Ascending aorta (tissue), 2 donors: ENCODE measurements at regions not wholly inside any gene's neighbourhood (a gene's known extent, or its start where the extent isn't known, plus 50 kb on each side); places are given as distances from the start of the nearest gene placed in this dataset.
A peak's percentile ranks its signal among the peaks of the same experiment; 100 is the strongest.

Source experiments
- DNase-seq, 2 donors: peaks; one replicate each; pipeline ENCODE4 v3.0.0-alpha.2; 2019; ENCODE audit warnings: low spot score in 2 of 2
- H3K27ac ChIP-seq, 2 donors: fragments of 200-600 bp; sonication (generic); one replicate each; pipeline ENCODE4 v1.5.1; 2016 to 2017; ENCODE audit warnings: mild to moderate bottlenecking in 1 of 2
- H3K27me3 ChIP-seq: fragments of 200-600 bp; sonication (generic); one replicate; pipeline ENCODE4 v1.5.1; 2017
- H3K36me3 ChIP-seq, 2 donors: fragments of 200-600 bp; sonication (generic); one replicate each; pipeline ENCODE4 v1.5.1; 2016
- H3K4me1 ChIP-seq, 2 donors: fragments of 200-600 bp; sonication (generic); one replicate each; pipeline ENCODE4 v1.5.1; 2016 to 2017; ENCODE audit warnings: mild to moderate bottlenecking in 1 of 2
- H3K4me3 ChIP-seq, 2 donors: fragments of 200-600 bp; sonication (generic); one replicate each; pipeline ENCODE4 v1.5.1; 2016 to 2017; ENCODE audit warnings: mild to moderate bottlenecking in 1 of 2
- H3K9me3 ChIP-seq, 2 donors: fragments of 200-600 bp; sonication (generic); one replicate each; pipeline ENCODE4 v1.5.1; 2016
- CTCF ChIP-seq, 3 experiments: fragments of 200-600 bp in 2 of 3; fragments of 450-650 bp in 1 of 3; sonication (generic) in 2 of 3; IDR thresholded peaks; one replicate each; pipeline ENCODE4 v1.5.1; 2016 to 2019; ENCODE audit warnings: antibody characterized with exemption in 3 of 3, mild to moderate bottlenecking in 1 of 3, moderate library complexity in 1 of 3
- intact Hi-C: fragments of 100-400 bp; cut with DNase I; formaldehyde crosslinking; loops from one replicate; pipeline ENCODE4 v1.15.1; 2023

- no peaks in the 10 kb centered on the region for H3K9me3 ChIP-seq
- H3K4me1 ChIP-seq, result peaks cover 0 to 3% of the 10 kb centered on the region in 2 donors
- intact Hi-C loops, result no loop called here
- H3K4me3 ChIP-seq, result no peak overlapping the region
- no peak for TF ChIP-seq CTCF (IDR thresholded peaks at IDR 0.05)
- DNase-seq, result peak; percentile 17 to 87
- no peaks in the 10 kb centered on the region for H3K27me3 ChIP-seq
- no peaks in the 10 kb centered on the region for H3K36me3 ChIP-seq
- no peak overlapping the region for H3K27ac ChIP-seq
Measured at GRCh38 chr10:44801383-44802327, 109.5 kb upstream of the TMEM72 start.

- Histone ChIP-seq H3K27ac (no peak overlapping the region), H3K4me3 (no peak overlapping the region), H3K4me1 (peaks cover 0 to 3% of the 10 kb centered on the region in 2 donors), H3K27me3 (no peaks in the 10 kb centered on the region), H3K9me3 (no peaks in the 10 kb centered on the region), H3K36me3 (no peaks in the 10 kb centered on the region)
- DNase-seq, result no peak
- TF ChIP-seq CTCF (IDR thresholded peaks at IDR 0.05), result no peak
- intact Hi-C loops, result no loop called here
Measured at GRCh38 chr10:44803862-44804261, 107.3 kb upstream of the TMEM72 start.

GRCh38 chr10:44804661-44805060 is 106.5 kb upstream of the TMEM72 start:
- no peak overlapping the region for H3K27ac ChIP-seq
- no peaks in the 10 kb centered on the region for H3K9me3 ChIP-seq
- TF ChIP-seq CTCF (IDR thresholded peaks at IDR 0.05), result no peak
- no peak for DNase-seq
- no peaks in the 10 kb centered on the region for H3K36me3 ChIP-seq
- no peak overlapping the region for H3K4me3 ChIP-seq
- peaks cover 0 to 3% of the 10 kb centered on the region in 2 donors for H3K4me1 ChIP-seq
- H3K27me3 ChIP-seq, result no peaks in the 10 kb centered on the region
- intact Hi-C loops, result no loop called here

GRCh38 chr10:44805466-44806210 is 105.5 kb upstream of the TMEM72 start:
- Histone ChIP-seq H3K36me3 (no peaks in the 10 kb centered on the region), H3K4me1 (peaks cover 0 to 3% of the 10 kb centered on the region in 2 donors), H3K9me3 (no peaks in the 10 kb centered on the region), H3K4me3 (no peak overlapping the region), H3K27me3 (no peaks in the 10 kb centered on the region), H3K27ac (no peak overlapping the region)
- DNase-seq, result no peak
- TF ChIP-seq CTCF (IDR thresholded peaks at IDR 0.05), result no peak
- intact Hi-C loops, result no loop called here

- intact Hi-C loops, result no loop called here
- no peaks in the 10 kb centered on the region for H3K36me3 ChIP-seq
- no peaks in the 10 kb centered on the region for H3K9me3 ChIP-seq
- DNase-seq, result no peak
- H3K4me1 ChIP-seq, result peaks cover 0 to 3% of the 10 kb centered on the region in 2 donors
- H3K27me3 ChIP-seq, result no peaks in the 10 kb centered on the region
- H3K4me3 ChIP-seq, result no peak overlapping the region
- TF ChIP-seq CTCF (IDR thresholded peaks at IDR 0.05), result no peak
- H3K27ac ChIP-seq, result no peak overlapping the region
Measured at GRCh38 chr10:44806950-44807349, 104.2 kb upstream of the TMEM72 start.
